ENCODE measurements at regions not wholly inside any gene's neighbourhood (a gene's known extent, or its start where the extent isn't known, plus 50 kb on each side); places are given as distances from the start of the nearest gene placed in this dataset.
"Not testable (repeated sequence)": the region's sequence is repeated elsewhere in the genome, so short reads cannot be mapped to it uniquely, and the experiment has no call there.

- Histone ChIP-seq H3K9me3 (ENCODE audit: low read length) (no peaks in the 10 kb centered on the region), H3K9ac (ENCODE audit: low read length) (no peak overlapping the region), H3K27me3 (ENCODE audit: control insufficient read depth in 1 of 2, insufficient read depth in 2 of 2, low read length in 2 of 2) (no peaks in the 10 kb centered on the region), H3K4me1 (ENCODE audit: insufficient read depth, low read length) (no peaks in the 10 kb centered on the region), H3K4me3 (ENCODE audit: low read depth in 1 of 2, low read length in 2 of 2) (no peak overlapping the region), H3K27ac (ENCODE audit: low read depth, low read length) (no peak overlapping the region), H3K36me3 (ENCODE audit: insufficient read depth, low read length) (no peaks in the 10 kb centered on the region)
Observed at GRCh38 chr10:105559333-105560097, 918.4 kb downstream of the SORCS3 start.

- not testable (repeated sequence) for H3K27me3 ChIP-seq (ENCODE audit: control insufficient read depth in 1 of 2, insufficient read depth in 2 of 2, low read length in 2 of 2); H3K4me3 ChIP-seq (ENCODE audit: low read depth in 1 of 2, low read length in 2 of 2); H3K9ac ChIP-seq (ENCODE audit: low read length); H3K27ac ChIP-seq (ENCODE audit: low read depth, low read length); H3K4me1 ChIP-seq (ENCODE audit: insufficient read depth, low read length); H3K36me3 ChIP-seq (ENCODE audit: insufficient read depth, low read length); H3K9me3 ChIP-seq (ENCODE audit: low read length)
Observed at GRCh38 chr10:105550453-105550852, 909.4 kb downstream of the SORCS3 start.

DNA sequence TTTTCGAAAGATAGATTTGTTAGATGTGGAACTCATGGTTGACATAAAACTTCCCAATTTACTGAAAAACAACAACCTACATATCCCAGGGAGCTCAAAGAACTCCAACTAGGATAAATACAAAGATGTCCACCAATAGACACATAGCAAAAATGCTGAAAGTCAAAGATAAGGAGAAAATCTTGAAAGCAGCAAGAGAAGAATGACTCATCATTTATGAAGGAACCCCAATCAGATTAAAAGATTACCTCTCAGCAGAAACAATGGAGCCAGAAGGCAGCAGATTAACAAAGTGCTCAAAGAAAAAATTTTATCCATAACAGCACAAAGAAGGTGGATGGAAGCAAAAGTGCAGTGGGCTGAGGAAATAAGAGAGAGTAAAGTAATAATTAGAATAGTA lies 908.6 kb downstream of the SORCS3 start:
- Histone ChIP-seq H3K27me3 (ENCODE audit: control insufficient read depth in 1 of 2, insufficient read depth in 2 of 2, low read length in 2 of 2) (no peaks in the 10 kb centered on the region), H3K9me3 (ENCODE audit: low read length) (no peaks in the 10 kb centered on the region), H3K9ac (ENCODE audit: low read length) (no peak overlapping the region), H3K36me3 (ENCODE audit: insufficient read depth, low read length) (no peaks in the 10 kb centered on the region), H3K4me1 (ENCODE audit: insufficient read depth, low read length) (no peaks in the 10 kb centered on the region), H3K4me3 (ENCODE audit: low read depth in 1 of 2, low read length in 2 of 2) (no peak overlapping the region), H3K27ac (ENCODE audit: low read depth, low read length) (no peak overlapping the region)

DNA sequence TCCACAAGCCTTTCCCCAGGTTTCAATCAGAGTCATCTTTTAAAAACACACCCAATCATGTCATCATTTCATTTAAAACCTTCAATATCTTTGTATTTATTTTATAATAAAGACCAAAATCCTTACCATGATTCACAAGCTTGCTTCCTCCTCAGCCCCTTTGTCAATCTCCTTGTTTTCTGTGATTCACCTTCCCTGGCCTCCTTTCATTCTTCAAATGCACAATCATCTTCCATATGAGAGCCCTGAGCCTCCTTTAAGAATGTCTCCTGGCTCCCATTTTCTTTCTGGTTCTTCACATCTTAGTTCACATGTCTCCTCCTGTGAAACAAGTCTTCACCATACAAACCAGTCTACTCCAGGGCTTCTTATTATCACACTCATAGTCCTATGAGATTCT lies 904.0 kb downstream of the SORCS3 start:
- Histone ChIP-seq H3K27me3 (ENCODE audit: control insufficient read depth in 1 of 2, insufficient read depth in 2 of 2, low read length in 2 of 2) (no peaks in the 10 kb centered on the region), H3K9ac (ENCODE audit: low read length) (no peak overlapping the region), H3K9me3 (ENCODE audit: low read length) (no peaks in the 10 kb centered on the region), H3K36me3 (ENCODE audit: insufficient read depth, low read length) (no peaks in the 10 kb centered on the region), H3K4me1 (ENCODE audit: insufficient read depth, low read length) (no peaks in the 10 kb centered on the region), H3K27ac (ENCODE audit: low read depth, low read length) (no peak overlapping the region), H3K4me3 (ENCODE audit: low read depth in 1 of 2, low read length in 2 of 2) (no peak overlapping the region)

DNA sequence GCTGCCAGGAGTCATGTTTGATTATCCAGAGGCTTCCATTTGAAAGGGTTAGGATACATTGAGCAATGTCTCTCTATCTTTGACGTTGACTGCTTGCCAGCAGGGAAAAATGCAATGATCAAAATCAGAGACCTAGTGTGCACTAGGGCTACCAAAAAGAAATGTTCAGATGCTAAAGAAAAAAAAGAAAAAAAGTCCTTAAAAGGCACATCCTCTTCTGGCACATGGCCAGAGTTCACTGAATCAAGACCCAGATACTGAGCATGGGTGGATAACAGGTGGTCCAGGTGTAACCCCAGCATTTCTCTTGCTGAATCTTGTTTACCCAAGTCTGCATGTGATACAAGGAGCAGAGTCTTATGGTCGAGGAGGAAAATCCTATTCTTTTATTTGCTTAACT lies 899.3 kb downstream of the SORCS3 start:
- Histone ChIP-seq H3K4me3 (ENCODE audit: low read depth in 1 of 2, low read length in 2 of 2) (no peak overlapping the region), H3K27me3 (ENCODE audit: control insufficient read depth in 1 of 2, insufficient read depth in 2 of 2, low read length in 2 of 2) (no peaks in the 10 kb centered on the region), H3K27ac (ENCODE audit: low read depth, low read length) (no peak overlapping the region), H3K9ac (ENCODE audit: low read length) (no peak overlapping the region), H3K4me1 (ENCODE audit: insufficient read depth, low read length) (no peaks in the 10 kb centered on the region), H3K9me3 (ENCODE audit: low read length) (no peaks in the 10 kb centered on the region), H3K36me3 (ENCODE audit: insufficient read depth, low read length) (no peaks in the 10 kb centered on the region)

DNA sequence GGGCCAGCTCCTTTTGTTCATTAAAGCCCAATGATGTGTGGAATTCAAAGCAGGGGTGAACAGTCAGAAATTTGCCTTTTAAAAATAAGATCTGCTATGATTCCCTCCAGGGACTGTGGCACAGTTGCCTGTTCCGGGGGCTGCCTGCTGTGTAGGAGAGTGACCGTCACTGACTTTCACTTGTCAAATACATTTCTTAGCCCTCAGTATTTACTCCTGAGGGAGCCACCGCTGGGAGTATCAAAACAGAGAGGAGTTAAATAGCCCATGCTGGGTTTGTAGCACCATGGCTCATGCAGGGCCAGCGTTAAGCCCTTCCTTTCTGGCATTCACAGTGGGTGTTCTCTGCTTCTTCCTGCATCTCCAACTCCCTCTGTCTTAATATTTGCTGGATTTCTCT lies 897.8 kb downstream of the SORCS3 start:
- Histone ChIP-seq H3K9me3 (ENCODE audit: low read length) (no peaks in the 10 kb centered on the region), H3K36me3 (ENCODE audit: insufficient read depth, low read length) (no peaks in the 10 kb centered on the region), H3K4me3 (ENCODE audit: low read depth in 1 of 2, low read length in 2 of 2) (no peak overlapping the region), H3K4me1 (ENCODE audit: insufficient read depth, low read length) (no peaks in the 10 kb centered on the region), H3K27ac (ENCODE audit: low read depth, low read length) (no peak overlapping the region), H3K9ac (ENCODE audit: low read length) (no peak overlapping the region), H3K27me3 (ENCODE audit: control insufficient read depth in 1 of 2, insufficient read depth in 2 of 2, low read length in 2 of 2) (no peaks in the 10 kb centered on the region)

GRCh38 chr10:105535478-105535877 lies 894.4 kb downstream of the SORCS3 start:
- no peak overlapping the region for H3K27ac ChIP-seq (ENCODE audit: low read depth, low read length)
- no peaks in the 10 kb centered on the region for H3K27me3 ChIP-seq (ENCODE audit: control insufficient read depth in 1 of 2, insufficient read depth in 2 of 2, low read length in 2 of 2)
- H3K4me3 ChIP-seq (ENCODE audit: low read depth in 1 of 2, low read length in 2 of 2), result no peak overlapping the region
- H3K4me1 ChIP-seq (ENCODE audit: insufficient read depth, low read length), result no peaks in the 10 kb centered on the region
- no peak overlapping the region for H3K9ac ChIP-seq (ENCODE audit: low read length)
- no peaks in the 10 kb centered on the region for H3K36me3 ChIP-seq (ENCODE audit: insufficient read depth, low read length)
- H3K9me3 ChIP-seq (ENCODE audit: low read length), result no peaks in the 10 kb centered on the region

DNA sequence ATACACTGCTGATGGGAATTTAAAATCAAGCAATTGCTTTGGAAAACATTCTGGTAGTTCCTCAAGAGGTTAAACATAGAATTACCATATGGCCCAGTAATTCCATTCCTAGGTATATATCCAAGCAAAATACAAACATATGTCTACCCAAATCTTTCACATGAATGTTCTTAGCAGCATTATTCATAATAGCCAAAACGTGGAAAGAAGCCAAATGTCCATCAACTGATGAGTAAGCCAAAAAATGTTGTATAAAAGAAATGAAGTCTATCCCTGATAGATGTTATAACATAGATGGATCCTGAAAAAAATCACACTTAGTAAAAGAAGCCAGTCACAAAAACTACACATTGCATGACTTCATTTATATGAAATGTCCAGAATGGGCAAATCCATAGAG lies 893.0 kb downstream of the SORCS3 start:
- Histone ChIP-seq H3K27me3 (ENCODE audit: control insufficient read depth in 1 of 2, insufficient read depth in 2 of 2, low read length in 2 of 2) (no peaks in the 10 kb centered on the region), H3K4me1 (ENCODE audit: insufficient read depth, low read length) (no peaks in the 10 kb centered on the region), H3K4me3 (ENCODE audit: low read depth in 1 of 2, low read length in 2 of 2) (no peak overlapping the region), H3K9ac (ENCODE audit: low read length) (no peak overlapping the region), H3K9me3 (ENCODE audit: low read length) (no peaks in the 10 kb centered on the region), H3K36me3 (ENCODE audit: insufficient read depth, low read length) (no peaks in the 10 kb centered on the region), H3K27ac (ENCODE audit: low read depth, low read length) (no peak overlapping the region)

- no peaks in the 10 kb centered on the region for H3K27me3 ChIP-seq (ENCODE audit: control insufficient read depth in 1 of 2, insufficient read depth in 2 of 2, low read length in 2 of 2)
- H3K36me3 ChIP-seq (ENCODE audit: insufficient read depth, low read length), result no peaks in the 10 kb centered on the region
- H3K9ac ChIP-seq (ENCODE audit: low read length), result no peak overlapping the region
- no peak overlapping the region for H3K27ac ChIP-seq (ENCODE audit: low read depth, low read length)
- no peaks in the 10 kb centered on the region for H3K4me1 ChIP-seq (ENCODE audit: insufficient read depth, low read length)
- H3K9me3 ChIP-seq (ENCODE audit: low read length), result no peaks in the 10 kb centered on the region
- H3K4me3 ChIP-seq (ENCODE audit: low read depth in 1 of 2, low read length in 2 of 2), result no peak overlapping the region
Observed at GRCh38 chr10:105516511-105516910, 875.4 kb downstream of the SORCS3 start.

DNA sequence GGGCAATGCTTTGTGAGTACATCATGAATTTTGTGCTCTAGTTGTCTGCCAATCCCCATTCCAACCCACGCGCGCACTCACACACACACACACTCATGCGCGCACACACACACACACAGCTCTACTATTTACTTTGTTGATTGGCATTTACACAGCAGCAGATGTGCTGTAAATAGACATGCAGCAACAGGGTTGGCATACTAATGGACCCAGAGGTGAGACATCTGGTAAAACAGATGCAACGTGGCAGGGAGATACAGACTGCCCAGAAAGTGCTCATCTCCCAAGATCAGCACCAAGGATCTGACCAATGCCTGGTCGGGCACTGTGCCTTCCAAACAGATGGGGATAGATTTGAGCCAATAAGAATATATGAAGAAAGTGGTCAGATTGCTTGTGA lies 873.0 kb downstream of the SORCS3 start:
- Histone ChIP-seq H3K27ac (ENCODE audit: low read depth, low read length) (no peak overlapping the region), H3K27me3 (ENCODE audit: control insufficient read depth in 1 of 2, insufficient read depth in 2 of 2, low read length in 2 of 2) (no peaks in the 10 kb centered on the region), H3K9me3 (ENCODE audit: low read length) (no peaks in the 10 kb centered on the region), H3K36me3 (ENCODE audit: insufficient read depth, low read length) (no peaks in the 10 kb centered on the region), H3K4me1 (ENCODE audit: insufficient read depth, low read length) (no peaks in the 10 kb centered on the region), H3K9ac (ENCODE audit: low read length) (no peak overlapping the region), H3K4me3 (ENCODE audit: low read depth in 1 of 2, low read length in 2 of 2) (no peak overlapping the region)

- H3K27ac ChIP-seq (ENCODE audit: low read depth, low read length), result no peak overlapping the region
- no peaks in the 10 kb centered on the region for H3K27me3 ChIP-seq (ENCODE audit: control insufficient read depth in 1 of 2, insufficient read depth in 2 of 2, low read length in 2 of 2)
- H3K9me3 ChIP-seq (ENCODE audit: low read length), result no peaks in the 10 kb centered on the region
- no peak overlapping the region for H3K9ac ChIP-seq (ENCODE audit: low read length)
- no peak overlapping the region for H3K4me3 ChIP-seq (ENCODE audit: low read depth in 1 of 2, low read length in 2 of 2)
- H3K36me3 ChIP-seq (ENCODE audit: insufficient read depth, low read length), result no peaks in the 10 kb centered on the region
- H3K4me1 ChIP-seq (ENCODE audit: insufficient read depth, low read length), result no peaks in the 10 kb centered on the region
Observed at GRCh38 chr10:105509517-105509916, 868.4 kb downstream of the SORCS3 start.

DNA sequence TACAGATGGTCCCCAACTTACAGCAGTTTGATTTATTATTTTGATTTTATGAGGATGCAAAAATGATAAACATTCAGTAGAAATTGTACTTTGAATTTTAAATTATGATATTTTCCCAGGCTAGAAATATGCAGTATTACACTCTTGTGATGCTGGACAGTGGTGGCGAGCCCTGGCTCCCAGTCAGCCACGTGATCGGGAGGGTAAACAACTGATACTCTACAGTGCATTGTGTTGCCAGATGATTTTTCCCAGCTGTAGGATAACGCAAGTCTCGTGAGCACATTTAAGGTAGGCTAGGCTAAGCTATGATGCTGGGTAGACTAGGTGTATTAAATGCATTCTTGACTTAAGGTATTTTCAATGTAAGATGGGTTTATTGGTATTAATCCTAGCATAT lies 865.2 kb downstream of the SORCS3 start:
- Histone ChIP-seq H3K4me1 (ENCODE audit: insufficient read depth, low read length) (no peaks in the 10 kb centered on the region), H3K9ac (ENCODE audit: low read length) (no peak overlapping the region), H3K27me3 (ENCODE audit: control insufficient read depth in 1 of 2, insufficient read depth in 2 of 2, low read length in 2 of 2) (no peaks in the 10 kb centered on the region), H3K9me3 (ENCODE audit: low read length) (no peaks in the 10 kb centered on the region), H3K36me3 (ENCODE audit: insufficient read depth, low read length) (no peaks in the 10 kb centered on the region), H3K4me3 (ENCODE audit: low read depth in 1 of 2, low read length in 2 of 2) (no peak overlapping the region), H3K27ac (ENCODE audit: low read depth, low read length) (no peak overlapping the region)
